HG03354 (cell line): ENCODE measurements at regions not wholly inside any gene's neighbourhood (a gene's known extent, or its start where the extent isn't known, plus 50 kb on each side); places are given as distances from the start of the nearest gene placed in this dataset.
"Not testable (repeated sequence)": the region's sequence is repeated elsewhere in the genome, so short reads cannot be mapped to it uniquely, and the experiment has no call there.

Experiments
- ATAC-seq: cut with Tn5 transposase; IDR thresholded peaks from one replicate; pipeline ENCODE4 v1.9.1; 2021; ENCODE audit warnings: mild to moderate bottlenecking; ENCODE audit not compliant: unreplicated experiment, poor library complexity, severe bottlenecking

GRCh38 chr7:34552502-34552901 lies 105.5 kb upstream of the NPSR1 start:
- ATAC-seq: no peak

DNA sequence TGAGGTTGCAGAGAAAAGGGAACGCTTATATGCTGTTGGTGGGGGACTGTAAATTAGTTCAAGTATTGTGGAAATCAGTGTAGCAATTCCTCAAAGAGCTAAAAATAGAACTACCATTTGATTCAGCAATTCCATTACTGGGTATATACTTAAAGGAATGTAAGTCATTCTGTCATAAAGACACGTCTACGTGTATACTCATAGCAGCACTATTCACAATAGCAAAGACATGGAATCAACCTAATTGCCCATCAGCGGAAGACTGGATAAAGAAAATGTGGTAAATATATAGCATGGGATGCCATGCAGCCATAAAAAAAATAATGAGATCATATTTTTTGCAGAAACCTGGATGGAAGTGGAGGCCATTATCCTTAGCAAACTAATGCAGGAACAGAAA lies 100.0 kb upstream of the NPSR1 start:
- no peak for ATAC-seq

GRCh38 chr7:34564091-34564490 lies 93.9 kb upstream of the NPSR1 start:
- no peak for ATAC-seq

DNA sequence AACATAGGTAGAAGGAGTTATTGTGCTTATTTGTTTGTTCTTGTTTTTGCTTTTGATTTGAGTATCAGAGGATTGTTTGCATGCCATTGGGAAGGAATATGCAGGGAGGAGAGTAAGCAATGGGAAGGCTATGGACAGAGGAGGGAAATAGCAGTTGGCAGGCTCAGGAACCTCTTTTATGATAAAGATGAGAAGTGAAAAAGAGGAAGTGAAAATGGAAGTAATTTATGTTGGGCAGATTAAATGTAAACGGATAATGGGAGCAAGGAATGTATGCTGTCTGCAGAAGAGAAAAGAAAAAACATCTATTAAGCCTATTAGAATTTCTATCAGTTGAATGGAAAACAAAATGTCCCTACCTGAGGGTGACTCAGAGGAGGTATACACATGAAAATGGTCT lies 90.1 kb upstream of the NPSR1 start:
- no peak for ATAC-seq

DNA sequence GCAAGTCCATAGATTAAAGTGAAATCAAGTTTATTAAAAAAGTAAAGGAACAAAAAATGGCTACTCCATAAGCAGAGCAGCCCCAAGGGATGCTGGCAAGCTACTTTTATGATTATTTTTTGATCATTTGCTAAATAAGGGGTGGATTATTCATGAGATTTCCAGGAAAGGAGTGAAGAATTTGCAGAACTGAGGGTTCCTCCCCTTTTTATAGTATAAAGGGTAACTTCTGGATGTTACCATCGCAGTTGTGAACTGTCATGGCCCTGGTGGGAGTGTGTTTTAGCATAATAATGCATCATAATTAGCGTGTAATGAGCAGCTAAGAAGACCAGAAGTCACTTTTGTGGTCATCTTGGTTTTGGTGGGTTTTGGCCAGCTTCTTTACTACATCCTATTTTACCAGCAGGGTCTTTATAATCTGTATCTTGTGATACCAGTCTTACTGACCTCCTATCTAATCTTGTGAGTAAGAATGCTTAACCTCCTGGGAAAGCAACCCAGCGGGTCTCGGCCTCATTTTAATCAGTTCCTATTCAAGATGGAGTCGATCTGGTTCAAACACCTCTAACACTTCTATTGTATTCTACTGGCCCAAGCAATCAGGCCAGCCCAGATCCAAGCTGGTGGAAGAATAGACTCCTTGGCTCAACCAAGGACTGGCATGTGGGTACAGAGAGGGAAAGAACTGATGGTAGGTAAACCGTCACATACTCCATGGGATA lies 87.9 kb upstream of the NPSR1 start:
- ATAC-seq: no peak

DNA sequence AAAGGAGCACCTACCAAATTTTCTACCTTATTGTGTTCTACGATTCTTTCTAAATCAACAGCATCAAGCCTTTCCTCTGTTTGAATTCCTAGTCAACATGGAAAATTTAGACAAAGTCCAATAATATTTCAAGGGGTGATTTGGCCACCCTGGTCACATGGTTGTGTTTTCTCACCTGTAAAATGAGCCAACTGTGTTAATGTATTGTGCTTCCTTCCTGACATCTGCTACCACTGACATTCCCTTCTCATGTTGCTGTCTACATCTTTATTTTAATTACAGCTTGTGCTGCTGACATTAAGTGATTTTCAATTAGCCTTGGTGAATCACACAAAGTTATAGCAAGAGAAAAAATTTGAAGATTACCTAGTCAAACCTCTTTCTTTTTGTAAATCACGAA lies 83.0 kb upstream of the NPSR1 start:
- ATAC-seq: no peak

GRCh38 chr7:34577934-34578333 lies 80.1 kb upstream of the NPSR1 start:
- not testable (repeated sequence) for ATAC-seq

DNA sequence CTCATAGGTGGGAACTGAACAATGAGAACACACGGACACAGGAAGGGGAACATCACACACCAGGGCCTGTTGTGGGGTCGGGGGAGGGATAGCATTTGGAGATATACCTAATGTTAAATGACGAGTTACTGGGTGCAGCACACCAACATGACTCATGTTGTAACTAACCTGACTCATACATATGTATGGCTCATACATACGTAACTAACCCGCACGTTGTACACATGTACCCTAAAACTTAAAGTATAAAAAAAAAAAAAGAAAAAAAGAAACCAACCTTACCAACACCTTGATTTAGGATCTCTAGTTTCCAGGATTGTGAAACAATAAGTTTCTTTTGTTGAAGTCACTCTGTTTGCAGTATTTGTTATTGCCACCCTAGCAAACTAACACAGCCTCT lies 76.3 kb upstream of the NPSR1 start:
- not testable (repeated sequence) for ATAC-seq

DNA sequence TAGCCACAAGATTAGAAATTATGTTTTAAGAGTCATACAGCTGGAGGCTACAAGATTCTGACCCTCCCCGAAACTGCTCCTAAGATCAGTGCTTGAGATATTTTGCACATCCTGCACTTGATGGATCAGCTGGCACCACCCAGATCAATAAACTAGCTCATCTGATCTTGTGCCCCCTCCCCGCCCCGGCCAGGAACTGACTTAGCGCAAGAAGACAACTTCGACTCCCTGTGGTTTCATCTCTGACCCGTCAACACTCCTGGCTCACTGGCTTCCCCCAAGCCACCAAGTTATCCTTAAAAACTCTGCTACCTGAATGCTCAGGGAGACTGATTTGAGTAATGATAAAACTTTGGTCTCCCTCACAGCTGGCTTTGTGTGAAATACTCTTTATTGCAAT lies 73.5 kb upstream of the NPSR1 start:
- ATAC-seq: no peak

DNA sequence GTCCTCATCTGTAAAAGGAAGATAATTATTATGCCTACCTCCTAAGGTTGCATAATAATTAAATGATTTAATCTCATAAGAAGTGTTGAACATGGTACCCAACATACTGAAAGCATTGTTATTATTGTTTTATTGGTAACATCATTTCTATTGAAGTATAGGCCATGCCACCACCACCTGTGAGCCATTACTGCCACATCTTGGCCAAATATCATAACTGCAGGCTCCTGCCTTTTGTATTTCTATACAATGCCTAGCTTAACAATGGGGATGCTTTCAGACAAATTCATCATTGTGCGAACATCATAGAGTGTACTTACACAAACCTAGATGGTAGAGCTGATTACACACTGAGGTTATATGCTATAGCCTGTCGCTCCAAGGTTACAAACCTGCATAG lies 61.1 kb upstream of the NPSR1 start:
- no peak for ATAC-seq

- ATAC-seq: no peak
These were observed 54.1 kb upstream of the NPSR1 start for GRCh38 chr7:34603711-34604444.
